ENCODE measurements at regions not wholly inside any gene's neighbourhood (a gene's known extent, or its start where the extent isn't known, plus 50 kb on each side); places are given as distances from the start of the nearest gene placed in this dataset.

- TF ChIP-seq REST (IDR thresholded peaks at IDR 0.05; ENCODE audit: low read depth, low read length) (no peak), SP1 (IDR thresholded peaks at IDR 0.05; ENCODE audit: low read depth, low read length) (no peak), ESRRA (IDR thresholded peaks at IDR 0.05; ENCODE audit: low read length) (no peak), ZNF217 (IDR thresholded peaks at IDR 0.05) (no peak), YBX1 (IDR thresholded peaks at IDR 0.05) (no peak), DPF2 (IDR thresholded peaks at IDR 0.05) (no peak), ZNF207 (IDR thresholded peaks at IDR 0.05; ENCODE audit: borderline replicate concordance) (no peak)
Observed at GRCh38 chr21:15534450-15534886, 195.3 kb upstream of the USP25 start (continued).

GRCh38 chr21:15539376-15539775 is 190.4 kb upstream of the USP25 start:
- Histone ChIP-seq H4K20me1 (ENCODE audit: control insufficient read depth, insufficient read depth) (no peaks in the 10 kb centered on the region), H3K27ac (ENCODE audit: control insufficient read depth, insufficient read depth) (no peak overlapping the region), H3K36me3 (ENCODE audit: control insufficient read depth in 2 of 2, insufficient read depth in 2 of 2, low read length in 1 of 2) (no peaks in the 10 kb centered on the region), H3K27me3 (replicated peaks in 1 of 2; ENCODE audit: control insufficient read depth in 2 of 2, insufficient read depth in 2 of 2, low read length in 1 of 2) (no peaks in the 10 kb centered on the region), H3K4me3 (no peak overlapping the region), H3K79me2 (ENCODE audit: control insufficient read depth, insufficient read depth, low read length) (no peaks in the 10 kb centered on the region), H3K4me2 (ENCODE audit: control insufficient read depth, insufficient read depth) (no peak overlapping the region), H3K9me3 (replicated peaks; ENCODE audit: control insufficient read depth, insufficient read depth, low read length) (no peaks in the 10 kb centered on the region), H3K9ac (ENCODE audit: control insufficient read depth, insufficient read depth, low read length) (no peak overlapping the region), H3K4me1 (ENCODE audit: control insufficient read depth, insufficient read depth, low read length) (no peaks in the 10 kb centered on the region), H2AFZ (ENCODE audit: control insufficient read depth, low read depth, low read length) (no peak overlapping the region)
- FAIRE-seq (no peak), DNase-seq (ENCODE audit: low read depth, low spot score) (no peak), ATAC-seq (no peak)
- no TSS peak for BruUV-seq (replicated peaks)
- POLR2A ChIA-PET = no interaction called here
- intact Hi-C loops (cut with micrococcal nuclease; ENCODE audit: unreplicated experiment) = no loop called here
- WGBS (ENCODE audit: insufficient coverage, insufficient replicate concordance, low lambda C conversion rate, missing lambda C conversion rate) = 2% methylated on average over 2 of the region's 2 CpGs
- in situ Hi-C loops (cut with MboI) = no loop called here
- SMC1A ChIA-PET (ENCODE audit: uncharacterized antibody, unreplicated experiment) = no interaction called here
- CTCF ChIA-PET = interaction anchor here (0.5 kb wide), 1 partner anchor 1105 kb away, joined by 3 read pairs; no protein-coding TSS in a partner anchor
- TF ChIP-seq ZZZ3 (IDR thresholded peaks at IDR 0.05; ENCODE audit: control insufficient read depth, insufficient read length, low read depth) = no peak
- TF ChIP-seq CBX3 (IDR thresholded peaks at IDR 0.05; ENCODE audit: borderline replicate concordance, low read depth) = no peak
- TF ChIP-seq RB1 (IDR thresholded peaks at IDR 0.05; ENCODE audit: borderline replicate concordance) = no peak
- RAD21 ChIA-PET (ENCODE audit: unreplicated experiment) = interaction anchor here (0.6 kb wide), 1 partner anchor 615 kb away, joined by 3 read pairs; no protein-coding TSS in a partner anchor
